Esophagus squamous epithelium (tissue), 4 donors: ENCODE measurements at regions not wholly inside any gene's neighbourhood (a gene's known extent, or its start where the extent isn't known, plus 50 kb on each side); places are given as distances from the start of the nearest gene placed in this dataset.
"Not testable (repeated sequence)": the region's sequence is repeated elsewhere in the genome, so short reads cannot be mapped to it uniquely, and the experiment has no call there.

Experiments used
- CTCF ChIP-seq, 6 experiments: fragments of 450-650 bp in 4 of 6; fragments of 200-600 bp in 2 of 6; sonication (generic) in 2 of 6; IDR thresholded peaks; one replicate each; pipeline ENCODE4 v1.5.1; 2016 to 2019; ENCODE audit warnings: antibody characterized with exemption in 6 of 6, mild to moderate bottlenecking in 4 of 6, moderate library complexity in 4 of 6
- POLR2A ChIP-seq, 4 donors: fragments of 450-650 bp; IDR thresholded peaks; one replicate each; pipeline ENCODE4 v1.6.1; 2017; ENCODE audit warnings: antibody characterized with exemption in 4 of 4, mild to moderate bottlenecking in 4 of 4, moderate library complexity in 3 of 4

GRCh38 chr1:149276496-149276895 is 173.1 kb upstream of the NBPF9 start:
- TF ChIP-seq CTCF, POLR2A (IDR thresholded peaks at IDR 0.05): not testable (repeated sequence)
